ENCODE measurements at regions not wholly inside any gene's neighbourhood (a gene's known extent, or its start where the extent isn't known, plus 50 kb on each side); places are given as distances from the start of the nearest gene placed in this dataset.

DNA sequence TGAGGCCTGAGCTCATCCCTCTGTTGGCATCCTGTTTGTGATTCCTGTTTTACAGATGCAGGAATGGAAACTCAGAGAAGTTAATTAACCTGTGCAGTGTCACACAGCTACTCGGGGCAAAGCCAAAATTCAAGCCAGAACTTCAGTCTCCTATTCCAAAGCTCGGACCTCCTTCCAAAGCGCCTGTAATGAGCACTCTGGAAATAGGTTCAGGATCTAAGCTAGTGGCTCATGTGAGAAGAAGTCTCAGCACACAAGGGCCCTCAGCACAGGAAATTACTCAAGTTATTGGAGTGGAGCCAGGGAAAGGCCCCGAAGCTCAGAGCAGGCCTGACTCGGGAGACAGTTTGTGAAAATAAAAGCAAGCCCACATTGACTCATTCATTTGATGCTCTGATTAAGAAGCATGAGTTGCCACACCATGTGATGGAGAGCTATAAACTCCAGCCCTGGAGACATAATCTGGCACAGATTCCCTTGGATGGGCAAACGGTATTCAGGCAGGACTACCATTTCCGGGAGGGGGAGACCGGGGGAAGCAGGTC, 50.6 kb upstream of the LYST start (continued):
- TF ChIP-seq SMC3 (IDR thresholded peaks at IDR 0.05; ENCODE audit: low read depth, low read length) = no peak
- TF ChIP-seq FOS (IDR thresholded peaks at IDR 0.05; ENCODE audit: low read depth, low read length) = peak; percentile 58
- TF ChIP-seq NFE2L2 (IDR thresholded peaks at IDR 0.05; ENCODE audit: low read depth, low read length) = no peak
- TF ChIP-seq RFX5 (IDR thresholded peaks at IDR 0.05; ENCODE audit: low read depth, low read length) = no peak
- TF ChIP-seq MAFK (IDR thresholded peaks at IDR 0.05; ENCODE audit: low read depth, low read length) = peak; percentile 3; the same call in 1 of the 2 replicates
- no peak for TF ChIP-seq CHD1 (IDR thresholded peaks at IDR 0.05; ENCODE audit: low read depth, low read length)
- no peak for TF ChIP-seq MAZ (IDR thresholded peaks at IDR 0.05; ENCODE audit: borderline replicate concordance, low read depth, low read length)
